ENCODE measurements at regions not wholly inside any gene's neighbourhood (a gene's known extent, or its start where the extent isn't known, plus 50 kb on each side); places are given as distances from the start of the nearest gene placed in this dataset.

DNA sequence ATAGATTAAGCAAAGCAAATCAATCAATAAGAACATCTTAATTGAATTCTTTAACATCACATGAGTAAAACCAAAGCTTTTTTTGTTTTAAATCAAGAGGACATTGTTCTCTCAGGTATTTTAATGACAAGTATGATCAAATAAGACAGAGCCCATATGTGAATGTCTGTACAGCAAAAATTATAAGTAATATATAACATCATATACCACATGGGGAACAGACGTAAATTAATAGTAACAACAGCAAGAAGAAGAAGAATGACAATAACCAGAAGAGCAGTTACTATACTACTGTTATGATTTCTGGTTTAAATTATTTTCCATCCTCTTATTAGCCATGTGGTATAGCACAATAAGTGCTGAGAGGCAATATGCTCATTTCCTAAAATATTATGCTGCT is 335.5 kb downstream of the ADAMTS20 start:
- Histone ChIP-seq H3K36me3 (ENCODE audit: insufficient read depth in 1 of 2, low read depth in 1 of 2) (no peaks in the 10 kb centered on the region), H3K9me3 (no peaks in the 10 kb centered on the region), H3K4me3 (no peak overlapping the region), H3K27me3 (ENCODE audit: insufficient read depth in 3 of 3, low read length in 2 of 3) (no peaks in the 10 kb centered on the region), H3K27ac (no peak overlapping the region), H3K4me1 (no peaks in the 10 kb centered on the region)
- ATAC-seq (no peak), DNase-seq (no peak)
- intact Hi-C loops (cut with DNase I) = no loop called here
- no peak for TF ChIP-seq CTCF (IDR thresholded peaks at IDR 0.05)
- WGBS, 3 donors = 97 to 100% (median 97%) methylated on average over 1 of the region's 1 CpG

DNA sequence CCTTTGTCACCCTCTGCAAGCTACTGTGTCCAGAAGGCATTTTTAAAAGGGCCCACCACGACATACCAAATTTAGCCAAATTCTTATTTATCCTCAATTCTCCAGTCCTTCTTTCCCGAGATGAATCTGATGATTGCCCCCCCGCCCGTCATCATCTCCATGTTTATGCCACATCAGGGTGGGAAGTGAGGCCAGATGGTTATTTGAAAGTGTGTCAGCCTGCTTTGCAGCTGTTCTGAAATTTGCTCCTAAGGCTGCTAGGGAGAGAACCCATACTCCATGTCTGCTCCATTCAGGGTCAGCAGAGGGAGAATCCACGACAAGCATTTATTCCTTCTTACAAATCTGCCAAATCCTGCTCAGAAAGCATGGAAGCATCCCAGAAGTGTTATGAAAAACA is 337.8 kb downstream of the ADAMTS20 start:
- WGBS, 3 donors = 43 to 58% (median 49%) methylated on average over 5 of the region's 5 CpGs
- Histone ChIP-seq H3K9me3 (no peaks in the 10 kb centered on the region), H3K27ac (no peak overlapping the region), H3K4me1 (no peaks in the 10 kb centered on the region), H3K27me3 (ENCODE audit: insufficient read depth in 3 of 3, low read length in 2 of 3) (no peaks in the 10 kb centered on the region), H3K4me3 (no peak overlapping the region), H3K36me3 (ENCODE audit: insufficient read depth in 1 of 2, low read depth in 1 of 2) (no peaks in the 10 kb centered on the region)
- TF ChIP-seq CTCF (IDR thresholded peaks at IDR 0.05) = no peak
- no peak for ATAC-seq
- DNase-seq = no peak
- intact Hi-C loops (cut with DNase I) = no loop called here

DNA sequence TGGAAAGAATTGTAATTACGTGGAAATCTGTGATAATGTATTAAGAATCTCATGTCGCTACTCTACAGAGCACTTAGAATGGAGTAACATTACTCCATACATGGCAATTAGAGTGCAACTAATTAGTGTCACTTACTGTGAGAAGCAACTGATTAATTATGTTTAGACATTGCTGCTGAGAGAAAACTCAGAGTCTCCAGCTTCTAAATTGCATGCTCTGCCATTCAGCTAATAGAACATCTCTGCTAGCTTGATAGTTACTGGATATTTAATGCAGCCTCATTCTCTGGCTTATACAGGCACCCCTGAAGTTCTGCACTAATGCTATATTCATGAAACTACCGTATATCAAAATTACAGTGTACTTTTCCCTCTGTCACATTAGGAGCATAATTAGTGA is 338.4 kb downstream of the ADAMTS20 start:
- Histone ChIP-seq H3K27me3 (ENCODE audit: insufficient read depth in 3 of 3, low read length in 2 of 3) (no peaks in the 10 kb centered on the region), H3K9me3 (no peaks in the 10 kb centered on the region), H3K36me3 (ENCODE audit: insufficient read depth in 1 of 2, low read depth in 1 of 2) (no peaks in the 10 kb centered on the region), H3K4me1 (no peaks in the 10 kb centered on the region), H3K4me3 (no peak overlapping the region), H3K27ac (no peak overlapping the region)
- DNase-seq = no peak
- intact Hi-C loops (cut with DNase I) = no loop called here
- no peak for ATAC-seq
- no peak for TF ChIP-seq CTCF (IDR thresholded peaks at IDR 0.05)
- 81 to 84% (median 82%) methylated on average over 3 of the region's 3 CpGs for WGBS, 3 donors

GRCh38 chr12:43210485-43211192 is 341.4 kb downstream of the ADAMTS20 start:
- Histone ChIP-seq H3K27ac (no peak overlapping the region), H3K4me3 (no peak overlapping the region), H3K36me3 (ENCODE audit: insufficient read depth in 1 of 2, low read depth in 1 of 2) (no peaks in the 10 kb centered on the region), H3K9me3 (no peaks in the 10 kb centered on the region), H3K4me1 (no peaks in the 10 kb centered on the region), H3K27me3 (ENCODE audit: insufficient read depth in 3 of 3, low read length in 2 of 3) (no peaks in the 10 kb centered on the region)
- TF ChIP-seq CTCF (IDR thresholded peaks at IDR 0.05) = no peak
- 59 to 71% (median 68%) methylated on average over 6 of the region's 6 CpGs for WGBS, 3 donors
- ATAC-seq = no peak
- intact Hi-C loops (cut with DNase I) = no loop called here
- DNase-seq = no peak

DNA sequence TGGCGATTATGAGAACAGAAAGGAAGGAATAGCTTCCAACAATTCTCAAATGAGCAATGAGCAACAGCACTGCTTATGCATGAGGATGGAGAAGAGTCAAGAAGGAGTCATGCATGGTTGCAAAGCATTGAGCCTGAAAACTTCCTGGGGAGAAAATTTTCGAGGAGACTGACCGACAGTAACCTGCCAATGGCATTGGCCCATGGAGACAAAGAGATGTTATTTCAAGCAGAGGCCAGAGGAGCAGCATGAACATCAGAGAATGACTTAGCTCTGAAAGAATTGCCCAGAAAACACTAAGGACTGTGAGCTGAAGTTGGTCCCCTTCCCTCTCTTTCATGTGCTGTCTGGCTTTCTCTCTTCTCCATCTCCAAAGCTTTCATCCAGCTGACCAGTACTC is 343.4 kb downstream of the ADAMTS20 start:
- 68 to 82% (median 77%) methylated on average over 3 of the region's 3 CpGs for WGBS, 3 donors
- Histone ChIP-seq H3K4me1 (no peaks in the 10 kb centered on the region), H3K27ac (no peak overlapping the region), H3K36me3 (ENCODE audit: insufficient read depth in 1 of 2, low read depth in 1 of 2) (no peaks in the 10 kb centered on the region), H3K4me3 (no peak overlapping the region), H3K9me3 (no peaks in the 10 kb centered on the region), H3K27me3 (ENCODE audit: insufficient read depth in 3 of 3, low read length in 2 of 3) (no peaks in the 10 kb centered on the region)
- no peak for TF ChIP-seq CTCF (IDR thresholded peaks at IDR 0.05)
- intact Hi-C loops (cut with DNase I) = no loop called here
- DNase-seq = no peak
- ATAC-seq = peak in 3 of 4 donors; percentile 24 to 44 (median 36)
